CD4-positive, CD25-positive, alpha-beta regulatory T cell (primary cell): ENCODE measurements at regions not wholly inside any gene's neighbourhood (a gene's known extent, or its start where the extent isn't known, plus 50 kb on each side); places are given as distances from the start of the nearest gene placed in this dataset.

Source experiments
- ATAC-seq, 2 donors: fragments of 150-1000 bp; cut with Tn5 transposase; one replicate each; pipeline ENCODE4 v1.10.0; 2021; ENCODE audit warnings: low read depth in 2 of 2, moderate number of reproducible peaks in 2 of 2, moderate library complexity in 1 of 2
- DNase-seq, 3 donors: peaks; one replicate each; pipeline versions ENCODE4 v3.0.0 to v3.0.0-alpha.2; 2012 to 2022; ENCODE audit warnings: mixed read lengths in 1 of 3
- H3K27ac ChIP-seq: one replicate; pipeline ENCODE4 v1.7.0; 2013; ENCODE audit warnings: mild to moderate bottlenecking, low read length; ENCODE audit not compliant: insufficient read depth, poor library complexity, severe bottlenecking
- H3K27me3 ChIP-seq: one replicate; pipeline ENCODE4 v1.7.0; 2013; ENCODE audit warnings: low read length; ENCODE audit not compliant: control insufficient read depth, insufficient read depth
- H3K36me3 ChIP-seq: one replicate; pipeline ENCODE4 v1.7.0; 2013; ENCODE audit warnings: mild to moderate bottlenecking, low read length, moderate library complexity; ENCODE audit not compliant: control insufficient read depth, insufficient read depth
- H3K4me1 ChIP-seq: 2 replicates; pipeline ENCODE4 v1.7.0; 2013; ENCODE audit warnings: mild to moderate bottlenecking, low read length; ENCODE audit not compliant: insufficient read depth, control insufficient read depth, poor library complexity, severe bottlenecking
- H3K4me3 ChIP-seq: one replicate; pipeline ENCODE4 v1.7.0; 2013; ENCODE audit warnings: low read depth, mild to moderate bottlenecking, low read length, moderate library complexity
- H3K9me3 ChIP-seq, 2 experiments: 1 replicate in 1 of 2; 2 replicates in 1 of 2; pipeline ENCODE4 v1.7.0; 2013; ENCODE audit warnings: low read length in 2 of 2, mild to moderate bottlenecking in 1 of 2, moderate library complexity in 1 of 2; ENCODE audit not compliant: control insufficient read depth in 2 of 2
- H3K27ac Mint-ChIP-seq, 3 donors: one replicate each; pipeline ENCODE4 v1.8.0; 2020 to 2022; ENCODE audit warnings: mild to moderate bottlenecking in 3 of 3, mixed read lengths in 3 of 3, moderate library complexity in 2 of 3
- H3K27me3 Mint-ChIP-seq: one replicate; pipeline ENCODE4 v1.8.0; 2022; ENCODE audit warnings: mild to moderate bottlenecking, mixed read lengths
- H3K36me3 Mint-ChIP-seq: one replicate; pipeline ENCODE4 v1.8.0; 2020; ENCODE audit warnings: mixed read lengths
- H3K4me1 Mint-ChIP-seq, 4 donors: one replicate each; pipeline ENCODE4 v1.8.0; 2020 to 2022; ENCODE audit warnings: mixed read lengths in 4 of 4, mild to moderate bottlenecking in 1 of 4
- H3K4me3 Mint-ChIP-seq, 4 donors: one replicate each; pipeline ENCODE4 v1.8.0; 2020 to 2022; ENCODE audit warnings: mild to moderate bottlenecking in 4 of 4, mixed read lengths in 4 of 4, moderate library complexity in 3 of 4
- H3K9me3 Mint-ChIP-seq, 7 donors: one replicate each; pipeline ENCODE4 v1.8.0; 2020 to 2022; ENCODE audit warnings: mixed read lengths in 7 of 7, mild to moderate bottlenecking in 3 of 7, moderate library complexity in 2 of 7

- peaks cover 0 to 13% (median 8%) of the 10 kb centered on the region in 4 donors for H3K4me1 Mint-ChIP-seq
- H3K9me3 Mint-ChIP-seq: no peaks in the 10 kb centered on the region
- ATAC-seq (no peak), DNase-seq (no peak)
- H3K4me3 Mint-ChIP-seq: no peak overlapping the region
- H3K9me3 ChIP-seq: no peaks in the 10 kb centered on the region
- H3K36me3 ChIP-seq: peaks cover 20% of the 10 kb centered on the region
- H3K4me1 ChIP-seq: no peaks in the 10 kb centered on the region
- H3K4me3 ChIP-seq: no peak overlapping the region
- H3K27ac ChIP-seq: no peak overlapping the region
- H3K27me3 Mint-ChIP-seq: no peaks in the 10 kb centered on the region
- peaks cover 9% of the 10 kb centered on the region for H3K36me3 Mint-ChIP-seq
- H3K27me3 ChIP-seq: no peaks in the 10 kb centered on the region
- no peak overlapping the region for H3K27ac Mint-ChIP-seq
Measured at GRCh38 chrX:74238771-74239170, 65.2 kb upstream of the ZCCHC13 start.

GRCh38 chrX:74234818-74235217, 69.2 kb upstream of the ZCCHC13 start:
- no peaks in the 10 kb centered on the region for H3K4me1 ChIP-seq
- H3K9me3 ChIP-seq: no peaks in the 10 kb centered on the region
- no peak for DNase-seq
- no peak overlapping the region for H3K4me3 Mint-ChIP-seq
- H3K36me3 ChIP-seq: peaks cover 9% of the 10 kb centered on the region
- no peak for ATAC-seq
- no peaks in the 10 kb centered on the region for H3K27me3 Mint-ChIP-seq
- peaks cover 0 to 10% (median 4%) of the 10 kb centered on the region in 4 donors for H3K4me1 Mint-ChIP-seq
- H3K27ac Mint-ChIP-seq: no peak overlapping the region
- no peak overlapping the region for H3K27ac ChIP-seq
- peaks cover 5% of the 10 kb centered on the region for H3K36me3 Mint-ChIP-seq
- H3K9me3 Mint-ChIP-seq: no peaks in the 10 kb centered on the region
- H3K4me3 ChIP-seq: no peak overlapping the region
- no peaks in the 10 kb centered on the region for H3K27me3 ChIP-seq

- DNase-seq (no peak), ATAC-seq (no peak)
- no peak overlapping the region for H3K4me3 ChIP-seq
- H3K36me3 ChIP-seq: no peaks in the 10 kb centered on the region
- no peaks in the 10 kb centered on the region for H3K4me1 ChIP-seq
- H3K27me3 ChIP-seq: no peaks in the 10 kb centered on the region
- no peaks in the 10 kb centered on the region for H3K9me3 Mint-ChIP-seq
- peaks cover 0 to 9% (median under 1%) of the 10 kb centered on the region in 4 donors for H3K4me1 Mint-ChIP-seq
- no peaks in the 10 kb centered on the region for H3K9me3 ChIP-seq
- H3K27ac Mint-ChIP-seq: no peak overlapping the region
- no peaks in the 10 kb centered on the region for H3K36me3 Mint-ChIP-seq
- no peak overlapping the region for H3K4me3 Mint-ChIP-seq
- no peak overlapping the region for H3K27ac ChIP-seq
- H3K27me3 Mint-ChIP-seq: no peaks in the 10 kb centered on the region
Measured at GRCh38 chrX:74232859-74233258, 71.1 kb upstream of the ZCCHC13 start.

GRCh38 chrX:74231625-74232024, 72.4 kb upstream of the ZCCHC13 start:
- H3K36me3 Mint-ChIP-seq: peaks cover 3% of the 10 kb centered on the region
- no peaks in the 10 kb centered on the region for H3K27me3 ChIP-seq

GRCh38 chrX:74230094-74230493, 73.9 kb upstream of the ZCCHC13 start:
- ATAC-seq (no peak), DNase-seq (no peak)
- H3K27me3 Mint-ChIP-seq: no peaks in the 10 kb centered on the region
- H3K27ac Mint-ChIP-seq: no peak overlapping the region
- Histone ChIP-seq H3K4me3 (no peak overlapping the region), H3K4me1 (no peaks in the 10 kb centered on the region), H3K27me3 (no peaks in the 10 kb centered on the region), H3K9me3 (no peaks in the 10 kb centered on the region), H3K36me3 (peaks cover 4% of the 10 kb centered on the region), H3K27ac (no peak overlapping the region)
- peaks cover 0 to 3% (median 0%) of the 10 kb centered on the region in 7 donors for H3K9me3 Mint-ChIP-seq
- H3K4me1 Mint-ChIP-seq: peaks cover 0 to 8% (median under 1%) of the 10 kb centered on the region in 4 donors
- H3K36me3 Mint-ChIP-seq: peaks cover 9% of the 10 kb centered on the region
- H3K4me3 Mint-ChIP-seq: no peak overlapping the region

More at GRCh38 chrX:74231625-74232024, 72.4 kb upstream of the ZCCHC13 start:
- Histone ChIP-seq H3K36me3 (peaks cover 1% of the 10 kb centered on the region), H3K4me1 (no peaks in the 10 kb centered on the region), H3K9me3 (no peaks in the 10 kb centered on the region), H3K4me3 (no peak overlapping the region), H3K27ac (no peak overlapping the region)
- DNase-seq (no peak), ATAC-seq (no peak)
- no peak overlapping the region for H3K4me3 Mint-ChIP-seq
- peaks cover 0 to 9% (median under 1%) of the 10 kb centered on the region in 4 donors for H3K4me1 Mint-ChIP-seq
- no peaks in the 10 kb centered on the region for H3K9me3 Mint-ChIP-seq
- no peak overlapping the region for H3K27ac Mint-ChIP-seq
- no peaks in the 10 kb centered on the region for H3K27me3 Mint-ChIP-seq

- DNase-seq: no peak
- no peak overlapping the region for H3K4me3 ChIP-seq
- Mint-ChIP-seq H3K4me3 (no peak overlapping the region), H3K27me3 (no peaks in the 10 kb centered on the region), H3K9me3 (peaks cover 0 to 3% (median 0%) of the 10 kb centered on the region in 7 donors), H3K36me3 (peaks cover 14% of the 10 kb centered on the region), H3K4me1 (peaks cover 0 to 13% (median 8%) of the 10 kb centered on the region in 4 donors), H3K27ac (no peak overlapping the region)
- peaks cover 4% of the 10 kb centered on the region for H3K36me3 ChIP-seq
- no peaks in the 10 kb centered on the region for H3K27me3 ChIP-seq
- H3K9me3 ChIP-seq: no peaks in the 10 kb centered on the region
- no peak overlapping the region for H3K27ac ChIP-seq
- no peak for ATAC-seq
- no peaks in the 10 kb centered on the region for H3K4me1 ChIP-seq
Measured at GRCh38 chrX:74225111-74225510, 78.9 kb upstream of the ZCCHC13 start.

GRCh38 chrX:74220277-74220676, 83.7 kb upstream of the ZCCHC13 start:
- Mint-ChIP-seq H3K4me1 (peaks cover 5 to 10% (median 7%) of the 10 kb centered on the region in 4 donors), H3K4me3 (peak overlapping the region in 1 of 4 donors; percentile 17), H3K27me3 (no peaks in the 10 kb centered on the region), H3K27ac (no peak overlapping the region), H3K9me3 (no peaks in the 10 kb centered on the region), H3K36me3 (peaks cover 10% of the 10 kb centered on the region)
- no peaks in the 10 kb centered on the region for H3K27me3 ChIP-seq
- DNase-seq (no peak), ATAC-seq (no peak)
- no peaks in the 10 kb centered on the region for H3K9me3 ChIP-seq
- no peak overlapping the region for H3K27ac ChIP-seq
- H3K36me3 ChIP-seq: peaks cover 23% of the 10 kb centered on the region
- no peaks in the 10 kb centered on the region for H3K4me1 ChIP-seq
- H3K4me3 ChIP-seq: no peak overlapping the region

- Histone ChIP-seq H3K36me3 (peaks cover 34% of the 10 kb centered on the region), H3K4me1 (no peaks in the 10 kb centered on the region)
Measured at GRCh38 chrX:74218895-74219294, 85.1 kb upstream of the ZCCHC13 start.

More at GRCh38 chrX:74218895-74219294, 85.1 kb upstream of the ZCCHC13 start:
- H3K27ac ChIP-seq: no peak overlapping the region
- no peak overlapping the region for H3K4me3 ChIP-seq
- H3K9me3 ChIP-seq: no peaks in the 10 kb centered on the region
- H3K4me1 Mint-ChIP-seq: peaks cover 5 to 11% (median 7%) of the 10 kb centered on the region in 4 donors
- no peaks in the 10 kb centered on the region for H3K27me3 ChIP-seq
- no peak for ATAC-seq
- no peak for DNase-seq
- H3K9me3 Mint-ChIP-seq: no peaks in the 10 kb centered on the region
- no peaks in the 10 kb centered on the region for H3K27me3 Mint-ChIP-seq
- H3K36me3 Mint-ChIP-seq: peaks cover 17% of the 10 kb centered on the region
- H3K4me3 Mint-ChIP-seq: no peak overlapping the region
- H3K27ac Mint-ChIP-seq: no peak overlapping the region
